Activated CD8-positive, alpha-beta memory T cell treated with anti-CD3 and anti-CD28 coated beads for 36 hours (primary cell): ENCODE measurements at regions not wholly inside any gene's neighbourhood (a gene's known extent, or its start where the extent isn't known, plus 50 kb on each side); places are given as distances from the start of the nearest gene placed in this dataset.
"Not testable (repeated sequence)": the region's sequence is repeated elsewhere in the genome, so short reads cannot be mapped to it uniquely, and the experiment has no call there.

Experiments
- CTCF ChIA-PET: fragments of 350-600 bp; sonication (Branson Sonifier 250); formaldehyde crosslinking; loops from one replicate; lab custom pipeline; 2021; ENCODE audit warnings: antibody characterized with exemption; lab: Charles Lee
- POLR2A ChIA-PET: fragments of 350-600 bp; sonication (Branson Sonifier 250); formaldehyde crosslinking; loops from one replicate; lab custom pipeline; 2021; ENCODE audit warnings: antibody characterized with exemption; lab: Charles Lee

GRCh38 chrX:42290608-42291007, 367.3 kb upstream of the CASK start:
- ChIA-PET POLR2A (no interaction called here), CTCF (no interaction called here)

- POLR2A ChIA-PET, result no interaction called here
- CTCF ChIA-PET, result no interaction called here
Observed at GRCh38 chrX:42289492-42290385, 366.4 kb upstream of the CASK start.

GRCh38 chrX:42285681-42286080, 362.3 kb upstream of the CASK start:
- POLR2A ChIA-PET, CTCF ChIA-PET: not testable (repeated sequence)

- ChIA-PET POLR2A (no interaction called here), CTCF (no interaction called here)
Observed at GRCh38 chrX:42276982-42277690, 353.8 kb upstream of the CASK start.

GRCh38 chrX:42274151-42274550, 350.8 kb upstream of the CASK start:
- ChIA-PET POLR2A (no interaction called here), CTCF (interaction anchor here (0.6 kb wide), 1 partner anchor 293 kb away, joined by 3 read pairs; no protein-coding TSS in a partner anchor)

- CTCF ChIA-PET, result no interaction called here
- POLR2A ChIA-PET, result no interaction called here
Observed at GRCh38 chrX:42273387-42273786, 350.0 kb upstream of the CASK start.

- ChIA-PET CTCF (no interaction called here), POLR2A (no interaction called here)
Observed at GRCh38 chrX:42269186-42269585, 345.8 kb upstream of the CASK start.

- POLR2A ChIA-PET, result no interaction called here
- CTCF ChIA-PET, result no interaction called here
Observed at GRCh38 chrX:42260854-42261253, 337.5 kb upstream of the CASK start.

- ChIA-PET POLR2A (no interaction called here), CTCF (no interaction called here)
Observed at GRCh38 chrX:42248226-42248625, 324.9 kb upstream of the CASK start.

GRCh38 chrX:42247241-42247640, 323.9 kb upstream of the CASK start:
- ChIA-PET POLR2A (no interaction called here), CTCF (no interaction called here)

GRCh38 chrX:42246814-42247213, 323.5 kb upstream of the CASK start:
- ChIA-PET CTCF (no interaction called here), POLR2A (no interaction called here)

GRCh38 chrX:42242004-42242403, 318.6 kb upstream of the CASK start:
- CTCF ChIA-PET, result no interaction called here
- POLR2A ChIA-PET, result no interaction called here

GRCh38 chrX:42241421-42241820, 318.1 kb upstream of the CASK start:
- POLR2A ChIA-PET, result no interaction called here
- CTCF ChIA-PET, result no interaction called here

GRCh38 chrX:42237956-42238355, 314.6 kb upstream of the CASK start:
- POLR2A ChIA-PET, result no interaction called here
- CTCF ChIA-PET, result no interaction called here

GRCh38 chrX:42229533-42229932, 306.2 kb upstream of the CASK start:
- ChIA-PET CTCF (no interaction called here), POLR2A (no interaction called here)

GRCh38 chrX:42220666-42221065, 297.3 kb upstream of the CASK start:
- CTCF ChIA-PET, result no interaction called here
- POLR2A ChIA-PET, result no interaction called here

- ChIA-PET POLR2A (no interaction called here), CTCF (no interaction called here)
Observed at GRCh38 chrX:42220083-42220482, 296.7 kb upstream of the CASK start.

- ChIA-PET POLR2A (no interaction called here), CTCF (no interaction called here)
Observed at GRCh38 chrX:42219231-42219630, 295.9 kb upstream of the CASK start.

GRCh38 chrX:42195506-42195905, 272.2 kb upstream of the CASK start:
- POLR2A ChIA-PET, result no interaction called here
- CTCF ChIA-PET, result no interaction called here

GRCh38 chrX:42189576-42189975, 266.2 kb upstream of the CASK start:
- POLR2A ChIA-PET, result no interaction called here
- CTCF ChIA-PET, result no interaction called here

- ChIA-PET POLR2A (no interaction called here), CTCF (no interaction called here)
Observed at GRCh38 chrX:42188730-42189129, 265.4 kb upstream of the CASK start.
